ENCODE measurements at regions not wholly inside any gene's neighbourhood (a gene's known extent, or its start where the extent isn't known, plus 50 kb on each side); places are given as distances from the start of the nearest gene placed in this dataset.

GRCh38 chr5:20528471-20528870, 540.5 kb upstream of the CDH18 start:
- intact Hi-C loops (cut with micrococcal nuclease): no loop called here
- DNase-seq: no peak
- ATAC-seq (ENCODE audit: low read depth): no peak
- ChIA-PET CTCF (no interaction called here), POLR2A (no interaction called here)
- no peaks in the 10 kb centered on the region for H3K27me3 Mint-ChIP-seq
- H3K4me3 Mint-ChIP-seq: no peak overlapping the region
- no peaks in the 10 kb centered on the region for H3K4me1 Mint-ChIP-seq
- no peaks in the 10 kb centered on the region for H3K36me3 Mint-ChIP-seq (ENCODE audit: low read depth)
- no peak overlapping the region for H3K27ac Mint-ChIP-seq
- H3K9me3 Mint-ChIP-seq: peaks cover 5% of the 10 kb centered on the region
- no peak for TF ChIP-seq CTCF (IDR thresholded peaks at IDR 0.05)

GRCh38 chr5:20524991-20525529, 537.1 kb upstream of the CDH18 start:
- no peak for TF ChIP-seq CTCF (IDR thresholded peaks at IDR 0.05)
- H3K36me3 Mint-ChIP-seq (ENCODE audit: low read depth): no peaks in the 10 kb centered on the region
- H3K4me1 Mint-ChIP-seq: no peaks in the 10 kb centered on the region
- no peaks in the 10 kb centered on the region for H3K27me3 Mint-ChIP-seq
- ChIA-PET POLR2A (no interaction called here), CTCF (no interaction called here)
- no peak overlapping the region for H3K27ac Mint-ChIP-seq
- H3K9me3 Mint-ChIP-seq: peaks cover 2% of the 10 kb centered on the region
- no peak for DNase-seq
- intact Hi-C loops (cut with micrococcal nuclease): no loop called here
- no peak overlapping the region for H3K4me3 Mint-ChIP-seq
- no peak for ATAC-seq (ENCODE audit: low read depth)

GRCh38 chr5:20522905-20523482, 535.0 kb upstream of the CDH18 start:
- intact Hi-C loops (cut with micrococcal nuclease): no loop called here
- no peak overlapping the region for H3K27ac Mint-ChIP-seq
- POLR2A ChIA-PET: no interaction called here

GRCh38 chr5:20515606-20516005, 527.6 kb upstream of the CDH18 start:
- DNase-seq (no peak), ATAC-seq (ENCODE audit: low read depth) (no peak)
- TF ChIP-seq CTCF (IDR thresholded peaks at IDR 0.05): no peak
- H3K27ac Mint-ChIP-seq: no peak overlapping the region
- no peaks in the 10 kb centered on the region for H3K4me1 Mint-ChIP-seq
- H3K4me3 Mint-ChIP-seq: no peak overlapping the region
- H3K27me3 Mint-ChIP-seq: no peaks in the 10 kb centered on the region
- ChIA-PET POLR2A (no interaction called here), CTCF (no interaction called here)
- intact Hi-C loops (cut with micrococcal nuclease): no loop called here
- H3K9me3 Mint-ChIP-seq: peaks cover 3% of the 10 kb centered on the region
- no peaks in the 10 kb centered on the region for H3K36me3 Mint-ChIP-seq (ENCODE audit: low read depth)

More at GRCh38 chr5:20522905-20523482, 535.0 kb upstream of the CDH18 start:
- Mint-ChIP-seq H3K4me1 (no peaks in the 10 kb centered on the region), H3K27me3 (no peaks in the 10 kb centered on the region), H3K9me3 (peaks cover 3% of the 10 kb centered on the region), H3K4me3 (no peak overlapping the region), H3K36me3 (ENCODE audit: low read depth) (no peaks in the 10 kb centered on the region)
- no peak for TF ChIP-seq CTCF (IDR thresholded peaks at IDR 0.05)
- DNase-seq (no peak), ATAC-seq (ENCODE audit: low read depth) (no peak)
- CTCF ChIA-PET: no interaction called here

GRCh38 chr5:20514145-20514544, 526.1 kb upstream of the CDH18 start:
- POLR2A ChIA-PET: no interaction called here

More at GRCh38 chr5:20514145-20514544, 526.1 kb upstream of the CDH18 start:
- intact Hi-C loops (cut with micrococcal nuclease): no loop called here
- H3K4me3 Mint-ChIP-seq: no peak overlapping the region
- H3K9me3 Mint-ChIP-seq: peaks cover 3% of the 10 kb centered on the region
- CTCF ChIA-PET: no interaction called here
- H3K27me3 Mint-ChIP-seq: no peaks in the 10 kb centered on the region
- ATAC-seq (ENCODE audit: low read depth) (no peak), DNase-seq (no peak)
- no peak overlapping the region for H3K27ac Mint-ChIP-seq
- no peak for TF ChIP-seq CTCF (IDR thresholded peaks at IDR 0.05)
- no peaks in the 10 kb centered on the region for H3K4me1 Mint-ChIP-seq
- no peaks in the 10 kb centered on the region for H3K36me3 Mint-ChIP-seq (ENCODE audit: low read depth)

Measured in activated B cell treated with CpG ODN at 0.5 μM for 24 hours (primary cell).